GM12878 (cell line): ENCODE measurements at regions not wholly inside any gene's neighbourhood (a gene's known extent, or its start where the extent isn't known, plus 50 kb on each side); places are given as distances from the start of the nearest gene placed in this dataset.

ENCODE experiments used
- ATAC-seq: fragments of 200-7000 bp; cut with Tn5 transposase; 3 replicates; pipeline ENCODE4 v1.9.1; 2020; ENCODE audit warnings: mild to moderate bottlenecking, moderate library complexity
- BruUV-seq: library from RNA; stranded (reverse); fragments of 400-500 nt; replicated peaks from 2 replicates; lab custom pipeline; 2021; lab: Mats Ljungman, UMichigan
- CTCF ChIA-PET: fragments of 300-600 bp; sonication (Branson Sonifier 250); formaldehyde crosslinking; extraction: SDS; loops from one replicate; lab custom pipeline; 2021; ENCODE audit warnings: inconsistent platforms; lab: Yijun Ruan, JAX
- POLR2A ChIA-PET: fragments of 350-600 bp; formaldehyde crosslinking; extraction: SDS; loops from one replicate; lab custom pipeline; 2021; ENCODE audit warnings: inconsistent platforms; lab: Charles Lee
- RAD21 ChIA-PET: fragments of 300-600 bp; sonication (Branson Sonifier 250); formaldehyde crosslinking; loops from one replicate; lab custom pipeline; 2023; ENCODE audit warnings: antibody characterized with exemption; ENCODE audit not compliant: unreplicated experiment; lab: Charles Lee
- SMC1A ChIA-PET: fragments of 300-600 bp; sonication (Branson Sonifier 250); formaldehyde crosslinking; loops from one replicate; lab custom pipeline; 2023; ENCODE audit not compliant: unreplicated experiment, uncharacterized antibody; lab: Charles Lee
- DNase-seq: peaks from one replicate; pipeline ENCODE4 v3.0.0-alpha.2; 2011; ENCODE audit warnings: low read depth, low spot score
- FAIRE-seq: peaks from 3 replicates; lab custom pipeline; 2011; peaks lifted over from hg19 to GRCh38; lab: Jason Lieb, UNC
- H2AFZ ChIP-seq: 2 replicates; pipeline ENCODE4 v1.6.0; 2011; ENCODE audit warnings: low read depth, low read length, control low read depth; ENCODE audit not compliant: control insufficient read depth
- H3K27ac ChIP-seq: 2 replicates; pipeline ENCODE4 v1.5.1; 2011; ENCODE audit warnings: control low read depth; ENCODE audit not compliant: control insufficient read depth, insufficient read depth
- H3K27me3 ChIP-seq, 2 experiments: replicated peaks in 1 of 2; 2 replicates each; pipeline versions ENCODE4 v1.6.0 to v1.6.1; 2011; ENCODE audit warnings: low read length in 1 of 2; ENCODE audit not compliant: control insufficient read depth in 2 of 2, insufficient read depth in 2 of 2
- H3K36me3 ChIP-seq, 2 experiments: 2 replicates each; pipeline ENCODE4 v1.5.1; 2011; ENCODE audit warnings: low read length in 1 of 2; ENCODE audit not compliant: control insufficient read depth in 2 of 2, insufficient read depth in 2 of 2
- H3K4me1 ChIP-seq: 2 replicates; pipeline ENCODE4 v1.6.1; 2011; ENCODE audit warnings: mild to moderate bottlenecking, low read length, moderate library complexity, mixed read lengths; ENCODE audit not compliant: control insufficient read depth, insufficient read depth
- H3K4me2 ChIP-seq: 2 replicates; pipeline ENCODE4 v1.6.0; 2011; ENCODE audit warnings: control low read depth; ENCODE audit not compliant: control insufficient read depth, insufficient read depth
- H3K4me3 ChIP-seq: fragments of 200-600 bp; sonication (generic); 2 replicates; pipeline ENCODE4 v1.5.1; 2016
- H3K79me2 ChIP-seq: 2 replicates; pipeline ENCODE4 v1.6.0; 2011; ENCODE audit warnings: low read length; ENCODE audit not compliant: control insufficient read depth, insufficient read depth
- H3K9ac ChIP-seq: 2 replicates; pipeline ENCODE4 v1.8.0; 2011; ENCODE audit warnings: low read length, control low read depth, mixed read lengths; ENCODE audit not compliant: control insufficient read depth, insufficient read depth
- H3K9me3 ChIP-seq: replicated peaks from 3 replicates; pipeline ENCODE4 v1.5.1; 2011; ENCODE audit warnings: mild to moderate bottlenecking, low read length; ENCODE audit not compliant: control insufficient read depth, insufficient read depth
- H4K20me1 ChIP-seq: 2 replicates; pipeline ENCODE4 v1.6.0; 2011; ENCODE audit not compliant: control insufficient read depth, insufficient read depth
- FOXM1 ChIP-seq: IDR thresholded peaks from 2 replicates; pipeline ENCODE4 v1.6.1; 2012; ENCODE audit warnings: low read depth, mild to moderate bottlenecking, inconsistent platforms, low read length, moderate library complexity
- GATAD2B ChIP-seq: fragments of 450-650 bp; conservative IDR thresholded peaks from 2 replicates; pipeline ENCODE4 v1.6.1; 2017; ENCODE audit warnings: low read depth, mild to moderate bottlenecking, moderate library complexity
- HDAC2 ChIP-seq: fragments of 200-600 bp; sonication (generic); IDR thresholded peaks from 2 replicates; pipeline ENCODE4 v1.6.1; 2017
- HSF1 ChIP-seq: fragments of 150-350 bp; IDR thresholded peaks from 2 replicates; pipeline ENCODE4 v1.6.1; 2014; ENCODE audit warnings: mild to moderate bottlenecking, low read depth, low read length
- IKZF1 ChIP-seq: fragments of 450-650 bp; conservative IDR thresholded peaks from 2 replicates; pipeline ENCODE4 v1.6.1; 2017; ENCODE audit warnings: antibody characterized with exemption, mild to moderate bottlenecking
- IKZF2 ChIP-seq, 2 experiments: fragments of 450-650 bp; IDR thresholded peaks; 2 replicates each; pipeline ENCODE4 v1.6.1; 2017; ENCODE audit warnings: mild to moderate bottlenecking in 2 of 2, moderate library complexity in 2 of 2
- MTA3 ChIP-seq: IDR thresholded peaks from 2 replicates; pipeline ENCODE4 v1.6.1; 2012; ENCODE audit warnings: low read length, inconsistent platforms, borderline replicate concordance
- NBN ChIP-seq: fragments of 450-650 bp; IDR thresholded peaks from 2 replicates; pipeline ENCODE4 v1.6.1; 2016
- NFYA ChIP-seq: IDR thresholded peaks from 2 replicates; pipeline ENCODE4 v1.6.1; 2011; ENCODE audit warnings: low read depth, mild to moderate bottlenecking, low read length, improper control_type of control experiment, borderline replicate concordance
- PML ChIP-seq: IDR thresholded peaks from 2 replicates; pipeline ENCODE4 v1.6.1; 2012; ENCODE audit warnings: low read length, inconsistent platforms
- POU2F2 ChIP-seq: IDR thresholded peaks from 3 replicates; pipeline ENCODE4 v1.6.1; 2011; ENCODE audit warnings: low read depth, mild to moderate bottlenecking, low read length, borderline replicate concordance
- RELB ChIP-seq: fragments of 450-650 bp; IDR thresholded peaks from 2 replicates; pipeline ENCODE4 v1.6.1; 2017; ENCODE audit warnings: low read depth, mild to moderate bottlenecking, moderate library complexity
- REST ChIP-seq: IDR thresholded peaks from 2 replicates; pipeline ENCODE4 v1.6.1; 2012; ENCODE audit warnings: mild to moderate bottlenecking, low read depth, low read length
- WGBS: methylation state at CpG from one replicate; pipeline ENCODE4 v1.1.6; 2016; ENCODE audit warnings: low lambda C conversion rate; ENCODE audit not compliant: insufficient replicate concordance, insufficient coverage; ENCODE audit errors: missing lambda C conversion rate; 5-methylcytosine and 5-hydroxymethylcytosine counted together
- in situ Hi-C: fragments of 300-500 bp; cut with MboI; formaldehyde crosslinking; loops from 9 replicates; pipeline ENCODE4 v1.14.3; 2018; ENCODE audit warnings: mixed read lengths
- intact Hi-C: fragments of 100-400 bp; cut with micrococcal nuclease; formaldehyde crosslinking; loops from one replicate; pipeline ENCODE4 v1.14.2; 2022; ENCODE audit not compliant: unreplicated experiment

GRCh38 chr5:12392246-12392645 is 488.0 kb upstream of the CTNND2 start:
- TF ChIP-seq GATAD2B (no peak), NBN (no peak), MTA3 (no peak), IKZF1 (no peak), HSF1 (no peak), REST (no peak), POU2F2 (no peak), FOXM1 (no peak), IKZF2 (IDR thresholded peaks at IDR 0.05) (no peak), RELB (no peak), PML (no peak), NFYA (no peak), HDAC2 (no peak)
- Histone ChIP-seq H3K4me1 (no peaks in the 10 kb centered on the region), H3K27me3 (no peaks in the 10 kb centered on the region), H3K9me3 (no peaks in the 10 kb centered on the region), H3K9ac (no peak overlapping the region), H3K4me3 (no peak overlapping the region), H2AFZ (no peak overlapping the region), H3K27ac (no peak overlapping the region), H3K79me2 (no peaks in the 10 kb centered on the region), H4K20me1 (no peaks in the 10 kb centered on the region), H3K36me3 (no peaks in the 10 kb centered on the region), H3K4me2 (no peak overlapping the region)
- DNase-seq, result no peak
- in situ Hi-C loops (no loop called here), intact Hi-C loops (no loop called here)
- ChIA-PET SMC1A (interaction anchor here (1.2 kb wide), 1 partner anchor 19 kb away, joined by 3 read pairs; no protein-coding TSS in a partner anchor), POLR2A (no interaction called here), CTCF (no interaction called here), RAD21 (no interaction called here)
- no TSS peak for BruUV-seq
- no peak for FAIRE-seq
- 0% methylated on average over 1 of the region's 1 CpG for WGBS
- ATAC-seq, result no peak; the same call in 2 of the 3 replicates
